CD4-positive, alpha-beta T cell treated with Interleukin-12 subunit alpha and Interleukin-12 subunit beta, for 1 hour (primary cell): ENCODE measurements at regions not wholly inside any gene's neighbourhood (a gene's known extent, or its start where the extent isn't known, plus 50 kb on each side); places are given as distances from the start of the nearest gene placed in this dataset.

Source experiments
- DNase-seq: peaks from one replicate; pipeline ENCODE4 v3.0.0-alpha.2; 2020

DNA sequence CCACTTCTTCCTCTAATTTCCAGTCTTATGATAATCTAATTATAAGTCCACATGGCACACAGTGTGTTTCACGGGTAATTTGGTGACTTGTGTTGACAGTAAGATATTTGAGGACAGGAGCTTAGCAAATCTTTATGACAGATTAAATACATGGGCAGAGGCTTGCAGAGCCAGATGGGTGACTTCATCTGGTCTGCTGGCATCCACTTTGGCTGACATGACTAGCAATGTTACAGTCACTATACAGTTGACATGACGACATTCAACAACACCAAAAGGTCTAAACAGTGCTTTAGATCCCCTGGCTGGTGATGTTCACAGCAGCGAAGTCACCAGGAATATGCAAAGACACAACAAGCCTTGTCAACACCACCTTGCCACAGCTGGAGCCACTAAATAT, 147.2 kb downstream of the ETS2 start:
- no peak for DNase-seq

DNA sequence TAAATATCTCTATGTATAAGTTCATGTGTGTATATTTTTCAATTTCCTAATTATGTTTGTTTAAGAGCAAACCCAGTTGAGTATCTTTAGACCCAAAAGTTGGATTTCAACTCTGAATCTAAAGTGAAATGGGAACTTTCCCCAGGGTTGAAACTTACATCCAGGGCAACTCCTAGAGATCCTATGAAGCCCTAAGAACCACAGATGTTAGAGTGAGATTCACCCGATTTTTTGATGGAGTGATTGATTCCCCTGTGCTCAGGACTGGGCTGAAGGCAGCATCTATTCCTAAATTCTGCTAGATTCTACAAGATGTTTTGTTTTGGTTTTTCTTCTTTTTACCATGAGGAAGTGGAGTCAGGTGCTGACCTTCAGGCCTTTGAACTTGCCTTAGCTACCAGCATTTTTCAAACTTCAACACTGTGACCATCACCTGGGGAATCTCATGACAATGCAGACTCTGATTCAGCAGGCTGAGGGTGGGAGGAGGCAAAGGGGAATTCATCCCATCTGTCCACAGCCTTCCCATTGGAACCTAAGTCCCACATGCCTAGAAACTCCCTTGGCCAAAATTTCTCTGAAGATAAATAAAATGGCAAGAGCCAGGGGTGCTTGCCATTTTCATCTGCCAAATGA, 145.5 kb downstream of the ETS2 start:
- no peak for DNase-seq

DNA sequence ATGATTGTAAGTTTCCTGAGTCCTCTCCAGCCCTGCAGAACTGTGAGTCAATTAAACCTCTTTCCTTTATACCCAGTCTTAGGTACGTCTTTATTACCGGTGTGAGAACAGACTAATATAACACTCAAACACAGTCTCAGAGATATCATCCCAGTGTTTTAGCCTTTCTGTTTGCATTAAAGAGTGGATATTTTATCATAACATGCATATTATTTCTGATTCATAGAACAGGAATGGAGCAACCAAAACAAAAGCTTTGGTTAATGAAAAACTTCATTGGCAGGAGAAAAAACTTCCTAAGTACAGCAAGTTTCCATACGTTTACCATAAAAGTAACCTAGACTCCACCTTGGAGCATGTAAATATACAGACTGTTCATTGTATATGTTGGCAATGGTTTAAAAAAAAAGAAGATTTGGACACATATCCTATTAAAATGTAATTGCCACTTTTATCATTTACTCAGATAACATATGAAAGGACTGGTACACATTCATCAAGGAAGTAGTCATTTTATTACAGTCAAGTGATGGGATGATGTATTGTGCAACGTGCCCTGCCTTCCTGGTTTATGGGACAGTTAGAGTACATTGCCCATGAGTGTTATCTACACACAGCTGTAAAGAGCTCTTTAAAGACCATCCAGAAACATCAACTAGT, 144.8 kb downstream of the ETS2 start:
- DNase-seq: no peak

DNA sequence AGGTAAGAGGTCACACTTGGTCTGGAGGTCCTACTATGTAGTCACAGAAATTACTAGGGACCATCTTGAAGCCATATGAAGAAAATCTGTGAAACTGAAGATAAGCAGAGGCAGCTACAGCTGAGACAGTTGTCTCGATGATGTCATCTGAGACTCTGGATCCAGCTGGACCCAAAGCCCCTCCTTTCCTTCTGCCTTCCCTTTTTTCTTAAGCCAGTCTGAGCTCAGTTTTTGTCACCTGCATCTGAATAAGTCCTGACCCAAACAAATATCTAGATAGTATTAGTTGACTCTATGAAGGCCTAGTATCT, 143.3 kb downstream of the ETS2 start:
- no peak for DNase-seq

DNA sequence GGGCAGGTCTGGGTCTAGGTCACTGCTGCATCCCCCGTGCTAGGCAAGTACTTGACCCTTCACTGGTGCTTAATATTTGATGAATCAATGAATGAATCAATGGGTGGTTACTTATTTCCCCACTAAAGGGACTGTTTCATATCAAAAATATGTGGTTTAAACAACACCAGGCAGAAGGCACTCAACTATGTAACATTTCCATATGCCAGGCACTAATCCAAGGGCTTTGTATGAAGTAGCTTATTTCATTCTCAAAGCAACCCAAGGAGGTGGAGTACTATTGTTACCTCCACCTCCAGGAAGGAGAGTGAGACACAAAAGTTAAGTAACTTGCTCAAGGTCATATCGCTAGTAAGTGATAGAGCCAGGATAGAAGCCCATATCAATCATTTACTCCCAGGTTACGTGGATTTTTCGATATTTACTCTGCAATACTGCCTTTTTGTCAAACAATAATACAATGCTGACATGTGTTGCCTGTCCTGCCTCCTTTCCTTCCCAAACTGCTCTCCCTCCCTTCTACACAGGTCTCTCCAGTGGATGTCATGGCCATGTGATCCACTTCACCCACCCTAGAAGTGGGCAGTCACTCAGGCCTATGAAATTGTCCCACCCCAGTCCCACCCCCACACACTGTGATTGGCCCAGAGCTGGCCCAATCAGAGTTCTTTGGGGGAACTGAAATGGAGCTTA, 142.8 kb downstream of the ETS2 start:
- no peak for DNase-seq

DNA sequence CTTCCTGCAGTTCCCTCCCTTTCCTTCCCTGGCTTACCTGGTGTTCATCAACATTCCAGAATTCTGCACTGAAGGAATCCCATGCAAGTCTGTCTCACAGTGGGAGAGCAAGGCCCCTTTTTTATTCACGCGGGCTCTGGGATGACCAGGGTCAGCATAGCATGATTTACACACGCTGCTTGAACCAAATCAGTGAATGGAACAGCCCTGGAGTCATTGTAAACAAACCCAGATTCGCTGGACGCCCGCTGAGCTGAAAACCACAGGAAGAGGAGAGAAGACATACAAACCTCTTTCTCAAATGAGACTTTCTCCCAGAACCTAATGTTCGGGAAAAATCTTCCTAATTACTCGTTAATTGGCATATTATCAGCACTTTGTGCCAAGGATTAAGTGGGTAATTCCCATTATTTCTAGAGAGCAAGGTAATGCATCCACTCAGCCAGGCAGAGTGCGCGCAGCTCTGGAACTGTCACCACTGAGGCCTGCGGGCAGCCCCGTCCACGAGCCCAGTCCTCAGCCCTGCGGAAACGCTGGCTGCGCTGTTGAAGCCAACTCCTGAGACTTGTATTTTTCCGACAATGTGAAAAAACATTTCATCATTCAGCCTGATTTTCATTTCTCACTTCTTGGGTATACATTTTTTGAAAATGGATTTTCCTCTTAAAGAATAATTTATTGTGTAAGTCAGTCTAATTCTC, 140.0 kb downstream of the ETS2 start:
- DNase-seq: no peak

DNA sequence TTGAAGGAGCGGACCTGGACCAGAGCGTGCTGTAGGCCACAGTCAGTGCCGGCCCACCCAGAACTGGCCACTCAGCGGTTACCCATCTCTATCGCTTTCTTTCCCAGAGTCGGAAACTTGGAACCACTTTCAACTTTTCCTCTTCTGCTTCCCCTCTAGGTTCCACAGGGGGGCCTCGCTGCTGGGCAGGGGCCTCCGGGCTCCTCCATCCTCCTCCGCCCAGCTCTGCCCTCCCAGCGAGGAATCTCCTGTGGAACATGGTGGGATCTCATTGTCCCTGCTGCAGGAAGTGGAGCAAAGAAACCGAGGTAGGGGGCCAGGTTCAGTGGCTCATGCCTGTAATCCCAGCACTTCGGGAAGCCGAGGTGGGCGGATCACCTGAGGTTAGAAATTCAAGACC, 139.2 kb downstream of the ETS2 start:
- no peak for DNase-seq

DNA sequence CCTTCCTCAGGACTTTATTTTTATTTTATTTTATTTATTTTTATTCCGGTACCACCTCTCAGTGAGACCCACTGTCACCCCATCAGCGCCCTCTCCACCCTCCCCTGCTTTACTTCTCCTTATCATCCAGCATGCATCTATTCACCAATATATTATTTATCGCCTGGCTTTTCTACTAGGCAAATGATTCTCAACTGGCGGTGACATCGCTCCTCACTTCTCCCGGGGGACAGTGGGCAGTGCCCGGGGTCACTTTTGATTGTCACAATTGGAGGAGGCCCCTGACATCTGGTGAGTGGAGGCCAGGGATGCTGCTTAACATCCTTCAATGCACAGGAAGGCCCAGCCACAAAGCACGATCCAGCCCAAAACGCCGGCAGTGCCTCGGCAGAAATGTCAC, 138.7 kb downstream of the ETS2 start:
- no peak for DNase-seq

DNA sequence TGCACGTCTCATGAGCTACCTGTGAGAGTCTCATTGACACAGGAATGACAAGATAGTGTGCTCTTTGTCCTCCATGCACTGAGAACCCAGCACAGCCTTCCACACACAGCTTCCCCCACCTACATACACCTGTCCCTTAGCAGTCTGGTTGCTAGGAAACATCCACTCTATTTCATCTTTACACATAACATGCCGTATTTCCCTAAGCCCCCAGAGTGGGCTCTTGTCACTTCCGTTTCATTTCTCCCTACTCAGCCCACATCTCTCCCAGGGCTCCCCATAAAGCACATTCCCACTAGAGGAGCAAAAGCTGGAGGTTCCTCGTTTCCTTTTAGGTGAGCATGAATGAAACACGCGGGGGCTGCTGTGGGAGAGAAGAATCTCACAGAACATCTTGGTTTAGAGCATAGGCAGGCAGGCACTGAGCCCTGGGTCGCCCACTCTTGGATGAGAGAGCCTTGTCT, 137.1 kb downstream of the ETS2 start:
- DNase-seq: no peak

DNA sequence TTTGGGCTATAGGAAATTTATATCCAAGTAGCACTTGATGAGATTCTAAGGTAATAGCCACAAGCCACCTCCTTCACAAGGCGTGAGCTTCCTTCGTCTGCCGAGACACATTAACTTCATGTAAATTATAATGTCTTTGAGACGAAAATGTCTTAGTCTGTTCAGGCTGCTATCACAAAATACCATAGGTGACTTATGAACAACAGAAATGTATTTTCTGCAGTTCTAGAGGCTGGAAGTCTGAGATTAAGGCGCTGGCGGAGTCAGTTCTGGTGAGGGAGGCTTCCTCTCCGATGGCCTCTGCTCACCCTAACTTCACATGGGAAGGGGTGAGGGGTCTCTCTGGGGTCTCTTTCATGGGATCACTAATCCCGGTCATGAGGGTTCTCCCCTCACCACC, 133.0 kb downstream of the ETS2 start:
- no peak for DNase-seq

DNA sequence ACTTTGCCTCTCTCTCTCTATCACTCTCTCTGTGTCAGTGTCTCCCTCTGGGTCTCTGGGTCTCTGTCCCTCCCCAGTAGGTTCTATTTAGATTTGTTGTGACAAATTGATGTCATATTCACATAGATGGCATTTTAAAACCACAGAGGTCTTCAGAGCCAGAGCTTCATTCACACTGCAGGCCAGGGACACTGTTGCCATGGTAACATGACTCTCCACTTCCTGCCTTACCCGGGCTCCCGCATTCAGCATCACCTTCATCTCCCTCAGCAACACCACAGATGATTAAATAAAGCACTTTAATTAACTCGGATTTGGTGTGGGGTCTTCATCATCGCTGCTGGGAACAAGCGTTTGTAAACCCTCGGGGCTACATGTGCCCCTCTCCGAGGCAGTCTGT, 132.6 kb downstream of the ETS2 start:
- DNase-seq: peak; percentile 21

DNA sequence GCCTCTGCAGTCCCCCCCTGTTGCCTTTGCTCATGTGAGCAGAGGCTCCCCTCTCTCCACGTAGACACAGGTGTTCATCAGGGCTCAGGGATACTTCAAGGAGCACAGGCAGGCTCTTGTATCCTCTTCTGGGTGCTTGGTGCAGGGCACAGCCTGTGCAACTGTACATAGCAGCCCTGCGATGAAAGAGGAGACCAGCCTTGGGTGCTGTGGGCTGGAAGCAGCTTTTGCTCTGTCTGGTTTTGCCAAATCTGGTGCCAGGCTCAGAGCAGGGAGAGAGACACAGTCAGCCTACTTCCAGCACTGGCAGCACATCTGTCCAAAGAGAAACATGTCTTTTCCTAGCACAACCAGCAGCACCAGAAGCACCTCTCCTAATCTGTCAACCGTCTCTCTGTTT, 132.1 kb downstream of the ETS2 start:
- DNase-seq: no peak

DNA sequence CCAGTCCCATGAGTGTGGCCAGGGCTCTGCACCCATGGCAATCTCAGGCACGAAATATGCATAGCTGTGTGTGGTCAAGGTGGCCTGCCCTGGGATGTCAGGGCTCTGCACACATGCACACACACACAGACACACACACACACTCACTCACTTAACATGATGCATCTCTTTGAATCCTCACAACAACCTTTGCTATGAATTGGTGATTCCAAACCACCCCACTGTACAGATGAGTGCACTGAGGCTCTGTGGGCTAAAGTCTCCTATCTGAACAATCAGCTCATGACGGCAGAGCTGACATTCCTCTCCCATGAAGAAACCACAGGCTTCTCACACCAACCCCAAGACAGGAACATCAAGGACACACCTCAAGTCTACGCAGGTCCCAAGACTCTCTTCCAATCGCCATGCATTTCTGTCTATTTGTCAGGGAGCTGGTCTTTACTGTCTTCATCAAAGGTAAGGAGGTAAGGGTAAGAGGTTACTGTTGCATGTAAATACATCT, 131.6 kb downstream of the ETS2 start:
- DNase-seq: no peak

DNA sequence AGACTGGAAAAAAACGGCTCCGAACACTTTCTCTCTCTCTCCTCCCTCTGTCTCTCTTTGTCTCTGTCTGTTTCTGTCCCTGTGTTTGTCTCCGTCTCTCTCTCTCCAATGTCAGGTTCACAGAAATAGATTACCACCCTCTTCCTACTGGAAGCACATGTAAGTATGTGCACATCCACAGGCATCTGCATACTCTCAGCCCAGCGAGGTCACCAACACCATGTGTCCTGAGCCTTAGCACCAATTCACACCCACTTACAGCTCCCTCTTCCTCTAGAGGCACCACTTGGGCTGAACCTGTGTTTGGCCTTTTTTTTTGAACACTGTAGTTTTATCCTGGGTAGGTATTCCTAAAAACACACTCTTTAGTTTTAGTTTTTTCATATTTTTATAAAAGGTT, 130.5 kb downstream of the ETS2 start:
- no peak for DNase-seq

DNA sequence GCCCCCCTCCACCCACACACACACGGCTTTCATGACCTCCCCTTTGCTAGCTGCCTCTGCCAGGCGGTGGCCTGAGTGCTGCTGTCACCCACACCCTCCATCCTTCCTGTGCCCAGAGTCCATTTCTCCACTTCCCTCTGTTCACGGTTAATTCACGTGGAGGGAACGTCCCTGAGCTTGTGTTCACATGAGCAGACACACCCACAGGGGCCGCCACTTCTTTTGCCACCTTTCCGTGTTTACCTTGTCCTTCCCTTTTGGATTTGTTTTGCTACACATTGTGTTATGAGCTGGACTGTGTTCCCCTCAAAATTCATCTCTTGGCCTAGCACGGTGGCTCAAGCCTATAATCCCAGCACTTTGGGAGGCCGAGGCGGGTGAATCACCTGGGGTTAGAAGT, 128.0 kb downstream of the ETS2 start:
- no peak for DNase-seq

DNA sequence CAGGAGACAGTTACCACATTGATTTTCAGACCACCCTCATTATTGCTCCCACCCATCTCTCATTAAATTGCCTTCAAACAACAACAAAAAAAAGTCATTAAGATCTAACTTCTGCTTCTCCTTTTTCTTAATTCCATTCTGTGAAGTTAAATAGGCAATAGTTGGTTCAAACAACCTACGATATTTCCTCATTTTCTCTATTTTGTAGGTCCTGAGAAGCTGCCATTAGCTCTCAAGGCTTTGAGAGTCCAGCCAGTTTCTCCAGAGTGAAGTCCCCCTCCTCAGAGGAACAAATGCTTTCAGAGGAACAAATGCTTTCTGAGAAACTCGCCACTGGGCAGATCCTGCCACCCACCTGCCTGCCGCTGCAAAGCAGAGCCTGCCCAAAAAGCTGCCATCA, 125.6 kb downstream of the ETS2 start:
- DNase-seq: no peak

DNA sequence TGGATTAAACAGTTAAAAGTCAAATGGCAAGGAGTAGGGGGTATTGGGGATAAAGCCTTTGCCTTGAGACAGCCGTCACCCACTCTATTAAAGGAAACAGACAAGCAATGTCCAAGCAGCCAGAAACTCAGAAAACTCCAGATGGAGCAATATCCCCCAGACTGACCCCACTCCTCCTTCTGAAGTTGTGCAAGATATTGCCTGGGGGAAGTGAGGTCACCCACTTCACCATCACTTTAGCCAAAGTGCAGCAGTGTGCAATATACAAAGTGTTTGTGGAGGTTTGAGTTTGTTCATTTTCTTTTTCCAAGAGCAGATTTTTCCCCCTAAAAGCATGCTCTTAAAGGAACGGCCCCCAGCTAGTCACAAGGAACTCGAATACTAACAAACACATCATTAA, 125.1 kb downstream of the ETS2 start:
- DNase-seq: no peak

DNA sequence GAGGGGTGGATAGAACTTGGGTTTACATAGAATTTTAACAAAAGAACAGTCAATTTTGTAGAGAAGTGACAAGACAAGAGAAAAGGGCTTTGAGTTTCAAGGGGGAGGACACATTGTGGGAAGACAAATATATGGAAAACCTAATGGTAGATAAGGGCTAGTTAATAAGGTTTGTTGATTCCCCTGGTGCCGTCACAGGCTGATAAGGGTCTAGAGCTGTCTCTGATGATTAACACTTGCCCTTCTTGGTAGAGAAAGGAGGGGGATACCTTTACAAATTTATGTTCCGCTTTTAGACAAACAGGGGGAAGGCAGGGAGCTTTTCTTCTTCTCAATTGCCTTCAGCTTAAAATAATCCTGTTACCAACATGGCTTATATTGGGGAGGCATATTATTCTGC, 124.3 kb downstream of the ETS2 start:
- no peak for DNase-seq

DNA sequence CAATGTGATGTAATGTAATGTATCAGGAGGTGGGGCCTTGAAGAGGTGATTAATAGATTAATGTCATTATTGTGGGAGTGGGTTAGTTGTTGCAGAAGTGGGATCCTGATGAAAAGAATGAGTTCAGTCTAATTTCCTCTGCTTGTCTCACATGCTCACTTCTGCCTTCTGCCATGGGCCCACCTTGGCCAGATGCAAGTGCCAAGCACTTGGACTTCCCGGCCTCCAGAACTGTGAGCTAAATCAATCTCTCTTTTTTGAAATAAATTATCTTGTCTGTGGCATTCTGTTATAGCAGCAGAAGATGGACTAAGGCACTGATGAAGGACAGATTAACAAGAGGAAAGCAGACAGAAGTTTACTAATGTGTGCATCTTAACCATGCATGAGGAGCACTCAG, 123.9 kb downstream of the ETS2 start:
- no peak for DNase-seq

DNA sequence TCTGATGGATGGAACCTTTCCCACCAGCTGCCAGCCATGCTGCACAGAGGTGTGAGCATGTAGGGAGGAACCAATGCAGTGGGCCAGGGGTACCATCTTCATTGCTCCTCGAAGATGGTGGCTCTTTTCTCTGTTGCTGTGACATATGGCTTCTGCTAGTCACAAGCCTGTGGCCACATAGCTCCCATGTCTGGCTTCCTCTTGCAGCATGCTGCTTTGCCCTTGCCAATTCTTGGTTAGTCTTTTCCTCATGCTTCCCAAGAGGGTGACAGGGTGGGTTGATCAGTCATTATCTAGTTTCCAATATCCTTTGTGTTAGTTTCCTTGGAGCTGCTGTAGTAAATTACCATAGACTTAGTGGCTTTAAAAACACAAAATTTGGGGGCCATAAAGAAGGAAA, 123.4 kb downstream of the ETS2 start:
- DNase-seq: no peak

DNA sequence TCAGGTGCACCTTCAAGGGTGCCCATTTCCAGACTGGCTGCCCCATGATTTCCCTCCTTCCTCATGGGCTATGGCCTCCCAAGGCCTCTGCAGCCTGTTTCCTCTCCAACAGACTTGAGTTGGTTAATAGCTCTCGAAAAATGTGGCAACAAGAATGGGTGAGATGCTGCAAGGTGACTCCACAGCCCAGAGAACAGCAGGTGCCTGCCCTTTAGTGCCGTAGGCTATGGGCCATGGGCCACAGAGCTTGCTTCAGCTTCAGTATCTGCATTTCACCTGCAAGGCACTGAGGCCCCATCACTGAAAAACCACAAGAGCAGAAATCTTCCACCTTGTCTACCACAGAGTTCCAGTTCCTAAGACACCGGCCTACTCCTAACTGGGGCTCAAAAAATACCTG, 122.0 kb downstream of the ETS2 start:
- DNase-seq: no peak

DNA sequence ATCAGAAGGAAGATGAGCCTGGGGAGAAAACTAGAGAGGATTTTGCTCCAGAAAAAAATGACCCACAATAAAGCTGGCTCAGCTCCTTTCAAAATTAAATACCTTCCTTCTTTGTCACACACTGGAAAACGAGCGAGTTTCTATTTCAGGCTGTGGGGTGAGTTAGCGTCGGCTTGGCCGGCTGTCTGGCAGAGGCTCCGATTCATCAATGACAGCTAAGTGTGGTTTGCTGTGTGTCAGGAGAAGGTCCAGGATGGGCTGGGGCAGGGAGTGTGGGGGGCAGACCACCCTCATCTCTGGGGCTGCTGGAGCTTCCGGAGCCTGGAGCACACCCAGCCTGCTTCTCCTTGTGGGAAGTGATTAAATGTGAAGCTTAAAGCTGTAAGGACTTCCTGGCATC, 120.2 kb downstream of the ETS2 start:
- no peak for DNase-seq

DNA sequence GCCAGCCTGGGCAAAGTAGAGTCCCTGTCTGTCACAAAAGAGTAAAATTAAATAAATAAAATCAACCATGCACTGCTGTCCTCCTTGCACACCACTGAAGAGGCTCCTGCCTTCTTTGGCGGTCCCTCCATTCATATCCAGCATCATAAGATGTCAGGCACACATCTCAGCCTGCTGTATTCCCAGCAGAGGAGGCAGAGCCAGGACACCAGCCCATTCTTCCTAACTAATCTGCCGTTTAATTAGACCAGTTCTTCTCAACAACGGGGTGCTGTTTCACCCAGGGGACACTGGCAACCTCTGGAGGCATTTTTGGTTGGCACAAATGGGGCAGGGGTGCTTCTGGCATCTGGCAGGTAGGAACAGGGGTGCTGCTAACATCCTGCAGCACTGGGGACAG, 119.7 kb downstream of the ETS2 start:
- no peak for DNase-seq

DNA sequence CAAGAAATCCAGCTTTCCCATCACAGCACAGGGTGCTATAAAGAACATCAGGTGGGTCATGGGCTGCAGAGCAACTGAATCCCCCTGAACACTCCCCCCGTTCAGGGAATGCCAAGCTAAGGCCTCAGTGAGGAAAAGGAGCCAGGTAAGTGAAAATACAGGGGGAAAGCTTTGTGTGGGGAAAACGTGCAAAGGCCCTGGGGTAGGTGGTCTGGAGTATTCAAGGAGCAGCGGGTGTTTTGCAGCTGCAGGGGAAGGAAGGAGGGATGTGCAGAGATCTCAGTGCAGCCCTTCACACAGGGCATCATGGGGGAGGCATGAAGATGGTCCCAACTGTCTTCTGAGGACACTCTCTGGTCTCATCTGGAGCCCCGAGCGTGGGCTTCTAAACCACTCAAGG, 119.2 kb downstream of the ETS2 start:
- no peak for DNase-seq
